SK-N-SH treated with all-trans-retinoic acid at 6 μM for 48 hours (cell line): ENCODE measurements at regions not wholly inside any gene's neighbourhood (a gene's known extent, or its start where the extent isn't known, plus 50 kb on each side); places are given as distances from the start of the nearest gene placed in this dataset.

Source experiments
- ATAC-seq: fragments of 200-7000 bp; cut with Tn5 transposase; 3 replicates; pipeline ENCODE4 v1.9.1; 2020; ENCODE audit warnings: mild to moderate bottlenecking, moderate library complexity
- BACH2 ChIP-seq: fragments of 250-450 bp; sonication (Bioruptor Pico); IDR thresholded peaks from 2 replicates; pipeline ENCODE4 v1.9.0; 2021; ENCODE audit warnings: mild to moderate bottlenecking, borderline replicate concordance
- CREB5 ChIP-seq: fragments of 250-450 bp; sonication (Bioruptor Pico); IDR thresholded peaks from 2 replicates; pipeline ENCODE4 v1.5.1; 2020; ENCODE audit warnings: low read depth, mild to moderate bottlenecking, moderate library complexity
- CSDC2 ChIP-seq: fragments of 250-450 bp; sonication (Bioruptor Pico); IDR thresholded peaks from 2 replicates; pipeline ENCODE4 v1.5.0; 2020; ENCODE audit warnings: mild to moderate bottlenecking, moderate library complexity
- CSRNP3 ChIP-seq: fragments of 250-450 bp; sonication (Bioruptor Pico); IDR thresholded peaks from 2 replicates; pipeline ENCODE4 v1.5.1; 2021; ENCODE audit warnings: mild to moderate bottlenecking, moderate library complexity
- ESRRG ChIP-seq: fragments of 250-450 bp; sonication (Bioruptor Pico); IDR thresholded peaks from 2 replicates; pipeline ENCODE4 v1.6.1; 2021; ENCODE audit warnings: mild to moderate bottlenecking
- GLIS3 ChIP-seq: fragments of 250-450 bp; sonication (Bioruptor Pico); IDR thresholded peaks from 2 replicates; pipeline ENCODE4 v1.5.0; 2020; ENCODE audit warnings: mild to moderate bottlenecking, moderate library complexity
- ISL1 ChIP-seq: fragments of 250-450 bp; sonication (Bioruptor Pico); IDR thresholded peaks from 2 replicates; pipeline ENCODE4 v2.1.2; 2022; ENCODE audit warnings: mild to moderate bottlenecking, moderate library complexity
- OSR1 ChIP-seq: fragments of 250-450 bp; sonication (Bioruptor Pico); IDR thresholded peaks from 2 replicates; pipeline ENCODE4 v1.8.0; 2022; ENCODE audit warnings: moderate library complexity, mild to moderate bottlenecking, inconsistent platforms
- PATZ1 ChIP-seq: fragments of 250-450 bp; sonication (Bioruptor Pico); IDR thresholded peaks from 2 replicates; pipeline ENCODE4 v1.8.0; 2020; ENCODE audit warnings: mild to moderate bottlenecking, moderate library complexity, borderline replicate concordance
- POU6F1 ChIP-seq: fragments of 250-450 bp; sonication (Bioruptor Pico); IDR thresholded peaks from 2 replicates; pipeline ENCODE4 v1.8.0; 2021; ENCODE audit warnings: low read depth, mild to moderate bottlenecking, moderate library complexity, borderline replicate concordance
- PPARA ChIP-seq: fragments of 250-450 bp; sonication (Bioruptor Pico); IDR thresholded peaks from 2 replicates; pipeline ENCODE4 v1.5.0; 2020; ENCODE audit warnings: mild to moderate bottlenecking, borderline replicate concordance
- SNAI2 ChIP-seq: fragments of 250-450 bp; sonication (Bioruptor Pico); IDR thresholded peaks from 2 replicates; pipeline ENCODE4 v1.5.0; 2020; ENCODE audit warnings: mild to moderate bottlenecking, moderate library complexity
- TCF4 ChIP-seq: fragments of 250-450 bp; sonication (Bioruptor Pico); IDR thresholded peaks from 2 replicates; pipeline ENCODE4 v1.8.0; 2021; ENCODE audit warnings: mild to moderate bottlenecking, moderate library complexity, borderline replicate concordance
- TOX ChIP-seq: fragments of 250-450 bp; sonication (Bioruptor Pico); IDR thresholded peaks from 2 replicates; pipeline ENCODE4 v1.8.0; 2021; ENCODE audit warnings: mild to moderate bottlenecking, moderate library complexity, borderline replicate concordance
- TSHZ2 ChIP-seq: fragments of 250-450 bp; sonication (Bioruptor Pico); IDR thresholded peaks from 2 replicates; pipeline ENCODE4 v1.5.0; 2020; ENCODE audit warnings: mild to moderate bottlenecking, moderate library complexity
- ZC3H10 ChIP-seq: fragments of 250-450 bp; sonication (Bioruptor Pico); IDR thresholded peaks from 2 replicates; pipeline ENCODE4 v1.5.1; 2021; ENCODE audit warnings: mild to moderate bottlenecking, moderate library complexity
- ZFP3 ChIP-seq: fragments of 250-450 bp; sonication (Bioruptor Pico); IDR thresholded peaks from 2 replicates; pipeline ENCODE4 v1.5.0; 2020; ENCODE audit warnings: mild to moderate bottlenecking, moderate library complexity
- ZFP30 ChIP-seq: fragments of 450-650 bp; formaldehyde crosslinking; IDR thresholded peaks from 2 replicates; pipeline ENCODE4 v1.5.0; 2022; ENCODE audit warnings: mild to moderate bottlenecking, moderate library complexity
- ZNF565 ChIP-seq: fragments of 450-650 bp; formaldehyde crosslinking; conservative IDR thresholded peaks from 2 replicates; pipeline ENCODE4 v1.5.0; 2020; ENCODE audit warnings: low read depth, mild to moderate bottlenecking, moderate library complexity
- ZNF70 ChIP-seq: fragments of 450-650 bp; formaldehyde crosslinking; IDR thresholded peaks from 2 replicates; pipeline ENCODE4 v1.5.0; 2020; ENCODE audit warnings: mild to moderate bottlenecking, moderate library complexity
- ZNF8 ChIP-seq: fragments of 450-650 bp; formaldehyde crosslinking; IDR thresholded peaks from 2 replicates; pipeline ENCODE4 v1.5.0; 2020; ENCODE audit warnings: mild to moderate bottlenecking, moderate library complexity

GRCh38 chr5:163135849-163136248, 301.5 kb upstream of the CCNG1 start (continued):
- no peak for TF ChIP-seq PATZ1 (CRISPR knock-in tag)
- no peak for TF ChIP-seq ISL1 (CRISPR knock-in tag)
- TF ChIP-seq POU6F1 (CRISPR knock-in tag), result no peak
- no peak for TF ChIP-seq BACH2 (CRISPR knock-in tag)
- TF ChIP-seq ZFP3, result no peak
- no peak for TF ChIP-seq GLIS3 (CRISPR knock-in tag)
- TF ChIP-seq CSDC2 (CRISPR knock-in tag), result no peak
- TF ChIP-seq ZNF565 (CRISPR knock-in tag), result no peak
- no peak for TF ChIP-seq CREB5 (CRISPR knock-in tag)

DNA sequence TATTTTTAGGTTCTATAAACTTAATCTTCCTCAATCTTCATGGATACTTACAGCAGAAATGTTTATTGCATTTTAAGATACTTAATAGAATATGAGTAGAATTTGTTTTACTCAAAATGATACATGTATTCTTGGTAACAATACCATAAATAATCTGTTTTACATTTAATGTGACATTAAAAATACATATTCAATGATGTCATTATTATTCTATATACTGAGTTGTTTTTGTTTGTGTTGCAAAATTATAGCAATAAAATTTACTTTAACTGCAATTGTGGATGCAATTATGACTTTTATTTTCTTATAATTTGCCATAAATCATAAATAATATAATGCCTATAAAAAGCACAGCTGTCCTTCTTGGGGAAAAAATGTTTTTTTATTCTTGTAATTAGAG, 275.9 kb upstream of the CCNG1 start:
- no peak for TF ChIP-seq BACH2 (CRISPR knock-in tag)
- TF ChIP-seq POU6F1 (CRISPR knock-in tag), result no peak
- no peak for TF ChIP-seq ZNF70 (CRISPR knock-in tag)
- no peak for TF ChIP-seq TCF4
- no peak for TF ChIP-seq CSDC2 (CRISPR knock-in tag)
- TF ChIP-seq ESRRG (CRISPR knock-in tag), result no peak
- no peak for TF ChIP-seq TSHZ2 (CRISPR knock-in tag)
- TF ChIP-seq PPARA (CRISPR knock-in tag), result no peak
- no peak for TF ChIP-seq ZNF565 (CRISPR knock-in tag)
- no peak for TF ChIP-seq ZC3H10 (CRISPR knock-in tag)
- TF ChIP-seq SNAI2 (CRISPR knock-in tag), result no peak
- no peak for TF ChIP-seq GLIS3 (CRISPR knock-in tag)
- no peak for TF ChIP-seq CREB5 (CRISPR knock-in tag)
- TF ChIP-seq OSR1 (CRISPR knock-in tag), result no peak
- no peak for TF ChIP-seq CSRNP3
- no peak for TF ChIP-seq ISL1 (CRISPR knock-in tag)
- no peak for TF ChIP-seq TOX (CRISPR knock-in tag)
- TF ChIP-seq ZFP30 (CRISPR knock-in tag), result no peak
- no peak for TF ChIP-seq ZFP3
- no peak for TF ChIP-seq ZNF8
- no peak for ATAC-seq
